Lower leg skin (tissue), 3 donors: ENCODE measurements at regions not wholly inside any gene's neighbourhood (a gene's known extent, or its start where the extent isn't known, plus 50 kb on each side); places are given as distances from the start of the nearest gene placed in this dataset.

ENCODE experiments used
- POLR2A ChIP-seq, 2 donors: fragments of 450-650 bp; IDR thresholded peaks; one replicate each; pipeline ENCODE4 v1.6.1; 2016 to 2017; ENCODE audit warnings: antibody characterized with exemption in 2 of 2, mild to moderate bottlenecking in 1 of 2, moderate library complexity in 1 of 2
- TF ChIP-seq, protein P1 (sequence below), 3 donors: fragments of 450-650 bp; IDR thresholded peaks; one replicate each; pipeline ENCODE4 v1.5.1; 2016; ENCODE audit warnings: antibody characterized with exemption in 3 of 3, mild to moderate bottlenecking in 3 of 3, moderate library complexity in 2 of 3

GRCh38 chr12:127214186-127214585 lies 1052.8 kb upstream of the TMEM132C start:
- TF ChIP-seq, protein P1, sequence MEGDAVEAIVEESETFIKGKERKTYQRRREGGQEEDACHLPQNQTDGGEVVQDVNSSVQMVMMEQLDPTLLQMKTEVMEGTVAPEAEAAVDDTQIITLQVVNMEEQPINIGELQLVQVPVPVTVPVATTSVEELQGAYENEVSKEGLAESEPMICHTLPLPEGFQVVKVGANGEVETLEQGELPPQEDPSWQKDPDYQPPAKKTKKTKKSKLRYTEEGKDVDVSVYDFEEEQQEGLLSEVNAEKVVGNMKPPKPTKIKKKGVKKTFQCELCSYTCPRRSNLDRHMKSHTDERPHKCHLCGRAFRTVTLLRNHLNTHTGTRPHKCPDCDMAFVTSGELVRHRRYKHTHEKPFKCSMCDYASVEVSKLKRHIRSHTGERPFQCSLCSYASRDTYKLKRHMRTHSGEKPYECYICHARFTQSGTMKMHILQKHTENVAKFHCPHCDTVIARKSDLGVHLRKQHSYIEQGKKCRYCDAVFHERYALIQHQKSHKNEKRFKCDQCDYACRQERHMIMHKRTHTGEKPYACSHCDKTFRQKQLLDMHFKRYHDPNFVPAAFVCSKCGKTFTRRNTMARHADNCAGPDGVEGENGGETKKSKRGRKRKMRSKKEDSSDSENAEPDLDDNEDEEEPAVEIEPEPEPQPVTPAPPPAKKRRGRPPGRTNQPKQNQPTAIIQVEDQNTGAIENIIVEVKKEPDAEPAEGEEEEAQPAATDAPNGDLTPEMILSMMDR (IDR thresholded peaks at IDR 0.05), result no peak
- no peak for TF ChIP-seq POLR2A (IDR thresholded peaks at IDR 0.05)
